H1 (cell line): ENCODE measurements at regions not wholly inside any gene's neighbourhood (a gene's known extent, or its start where the extent isn't known, plus 50 kb on each side); places are given as distances from the start of the nearest gene placed in this dataset.

Experiments used
- CTCF ChIA-PET: fragments of 300-600 bp; sonication (Branson Sonifier 250); formaldehyde crosslinking; loops from one replicate; lab custom pipeline; 2021; ENCODE audit not compliant: partially characterized antibody; lab: Charles Lee
- POLR2A ChIA-PET: fragments of 300-600 bp; sonication (Branson Sonifier 250); formaldehyde crosslinking; loops from one replicate; lab custom pipeline; 2021; ENCODE audit warnings: inconsistent platforms; ENCODE audit not compliant: partially characterized antibody; lab: Charles Lee
- DNase-seq, 2 experiments: peaks; one replicate each; pipeline versions ENCODE4 v3.0.0 to v3.0.0-alpha.2; 2010 to 2022; ENCODE audit warnings: low spot score in 2 of 2, low read depth in 1 of 2, mixed read lengths in 1 of 2
- FAIRE-seq: peaks from 2 replicates; lab custom pipeline; 2011; peaks lifted over from hg19 to GRCh38; lab: Jason Lieb, UNC
- H2AFZ ChIP-seq: 2 replicates; pipeline ENCODE4 v1.8.1; 2012; ENCODE audit warnings: low read length, inconsistent platforms
- H2AK5ac ChIP-seq: 2 replicates; pipeline ENCODE4 v1.6.1; 2013; ENCODE audit warnings: low read depth, low read length
- H2BK120ac ChIP-seq: replicated peaks from 2 replicates; pipeline ENCODE3; 2013; ENCODE audit warnings: low read depth, low read length, inconsistent platforms
- H2BK12ac ChIP-seq: 2 replicates; pipeline ENCODE4 v1.6.1; 2013; ENCODE audit warnings: low read depth, low read length
- H2BK15ac ChIP-seq: 2 replicates; pipeline ENCODE4 v1.6.1; 2013; ENCODE audit warnings: low read length
- H2BK20ac ChIP-seq: 2 replicates; pipeline ENCODE4 v1.6.1; 2013; ENCODE audit warnings: low read length
- H2BK5ac ChIP-seq: 2 replicates; pipeline ENCODE4 v1.6.1; 2013; ENCODE audit warnings: low read depth, low read length
- H3K14ac ChIP-seq: 2 replicates; pipeline ENCODE4 v1.6.1; 2013; ENCODE audit warnings: inconsistent platforms; ENCODE audit not compliant: insufficient read length
- H3K18ac ChIP-seq: 2 replicates; pipeline ENCODE4 v1.6.1; 2013; ENCODE audit warnings: low read length; ENCODE audit errors: extremely low read depth
- H3K23ac ChIP-seq: 2 replicates; pipeline ENCODE4 v1.6.1; 2013; ENCODE audit warnings: inconsistent platforms; ENCODE audit not compliant: insufficient read length
- H3K23me2 ChIP-seq: 2 replicates; pipeline ENCODE4 v1.6.1; 2013; ENCODE audit warnings: low read depth, low read length
- H3K27ac ChIP-seq: 2 replicates; pipeline ENCODE4 v1.6.1; 2011; ENCODE audit warnings: low read depth, low read length, inconsistent platforms
- H3K27me3 ChIP-seq, 4 experiments: replicated peaks in 1 of 4; 1 replicate in 1 of 4; 2 replicates in 3 of 4; pipeline versions ENCODE4 v1.6.1 to v1.8.1; 2011 to 2013; ENCODE audit warnings: low read length in 3 of 4, mild to moderate bottlenecking in 3 of 4, inconsistent platforms in 2 of 4, mixed read lengths in 2 of 4, moderate library complexity in 1 of 4; ENCODE audit not compliant: control insufficient read depth in 3 of 4, insufficient read depth in 3 of 4; ENCODE audit errors: extremely low read depth in 1 of 4
- H3K36me3 ChIP-seq, 4 experiments: 2 replicates each; pipeline versions ENCODE4 v1.6.1 to v1.8.1; 2011 to 2013; ENCODE audit warnings: mild to moderate bottlenecking in 4 of 4, low read length in 3 of 4, moderate library complexity in 2 of 4, control low read depth in 1 of 4, inconsistent platforms in 1 of 4; ENCODE audit not compliant: insufficient read depth in 4 of 4, control insufficient read depth in 2 of 4
- H3K4ac ChIP-seq: replicated peaks from 2 replicates; pipeline ENCODE3; 2013; ENCODE audit warnings: low read length, low read depth, mixed read lengths, inconsistent platforms; ENCODE audit not compliant: insufficient read length
- H3K4me1 ChIP-seq, 4 experiments: replicated peaks in 1 of 4; 1 replicate in 1 of 4; 2 replicates in 3 of 4; pipeline versions ENCODE4 v1.6.1 to v1.8.1; 2011 to 2013; ENCODE audit warnings: low read length in 3 of 4, inconsistent platforms in 2 of 4, mixed read lengths in 1 of 4; ENCODE audit not compliant: insufficient read depth in 4 of 4, control insufficient read depth in 3 of 4
- H3K4me2 ChIP-seq, 2 experiments: 2 replicates each; pipeline versions ENCODE4 v1.6.1 to v1.8.1; 2011 to 2013; ENCODE audit warnings: low read depth in 2 of 2, low read length in 2 of 2, control low read depth in 1 of 2, inconsistent platforms in 1 of 2, mild to moderate bottlenecking in 1 of 2; ENCODE audit not compliant: insufficient read depth in 1 of 2
- H3K4me3 ChIP-seq, 4 experiments: fragments of 200-600, 300-600 bp in 1 of 4; sonication (generic), shearing (Covaris generic), sonication (Bioruptor Twin) in 1 of 4; 2 replicates each; pipeline versions ENCODE4 v1.5.1 to v1.8.1; 2011 to 2016; ENCODE audit warnings: low read length in 4 of 4, low read depth in 3 of 4, control low read depth in 2 of 4, inconsistent platforms in 2 of 4, mild to moderate bottlenecking in 2 of 4, mixed read lengths in 1 of 4, moderate library complexity in 1 of 4; ENCODE audit not compliant: insufficient read depth in 2 of 4; ENCODE audit errors: extremely low read depth in 1 of 4
- H3K56ac ChIP-seq: replicated peaks from 2 replicates; pipeline ENCODE3; 2013; ENCODE audit warnings: low read depth, mild to moderate bottlenecking, mixed read lengths, low read length, inconsistent platforms; ENCODE audit not compliant: insufficient read length
- H3K79me1 ChIP-seq: 2 replicates; pipeline ENCODE4 v1.6.1; 2013; ENCODE audit warnings: low read depth, low read length, control low read depth
- H3K79me2 ChIP-seq, 2 experiments: 2 replicates each; pipeline versions ENCODE4 v1.6.1 to v1.8.1; 2012 to 2013; ENCODE audit warnings: low read length in 2 of 2, mild to moderate bottlenecking in 2 of 2, inconsistent platforms in 1 of 2; ENCODE audit not compliant: insufficient read depth in 2 of 2, control insufficient read depth in 1 of 2
- H3K9ac ChIP-seq, 4 experiments: replicated peaks in 1 of 4; 1 replicate in 1 of 4; 2 replicates in 3 of 4; pipeline versions ENCODE4 v1.6.1 to v1.8.1; 2011 to 2013; ENCODE audit warnings: low read depth in 3 of 4, low read length in 3 of 4, control low read depth in 2 of 4, mild to moderate bottlenecking in 2 of 4, moderate library complexity in 2 of 4, inconsistent platforms in 1 of 4; ENCODE audit errors: extremely low read depth in 1 of 4
- H3K9me3 ChIP-seq, 2 experiments: 2 replicates each; pipeline versions ENCODE4 v1.6.1 to v1.8.1; 2012 to 2013; ENCODE audit warnings: mild to moderate bottlenecking in 2 of 2, moderate library complexity in 2 of 2, control low read depth in 1 of 2, inconsistent platforms in 1 of 2, low read depth in 1 of 2, low read length in 1 of 2, mixed read lengths in 1 of 2; ENCODE audit not compliant: insufficient read depth in 2 of 2
- H4K20me1 ChIP-seq, 2 experiments: replicated peaks in 1 of 2; 2 replicates each; pipeline versions ENCODE3 to v1.8.1; 2011 to 2013; ENCODE audit warnings: inconsistent platforms in 2 of 2, low read length in 2 of 2, mild to moderate bottlenecking in 1 of 2; ENCODE audit not compliant: insufficient read depth in 2 of 2, control insufficient read depth in 1 of 2
- H4K5ac ChIP-seq: 2 replicates; pipeline ENCODE4 v1.6.1; 2013; ENCODE audit warnings: low read length, low read depth, mixed read lengths, inconsistent platforms; ENCODE audit not compliant: insufficient read length
- H4K8ac ChIP-seq: 2 replicates; pipeline ENCODE4 v1.8.0; 2013; ENCODE audit warnings: mild to moderate bottlenecking, moderate library complexity, low read length, inconsistent platforms; ENCODE audit not compliant: insufficient read depth; ENCODE audit errors: extremely low read depth
- H4K91ac ChIP-seq: replicated peaks from 2 replicates; pipeline ENCODE3; 2013; ENCODE audit warnings: low read length, mixed read lengths, inconsistent platforms; ENCODE audit not compliant: insufficient read length
- ATF3 ChIP-seq: IDR thresholded peaks from 2 replicates; pipeline ENCODE4 v1.6.1; 2011; ENCODE audit warnings: low read depth, mild to moderate bottlenecking, low read length; ENCODE audit not compliant: insufficient read depth
- BRCA1 ChIP-seq: IDR thresholded peaks from 2 replicates; pipeline ENCODE4 v1.6.1; 2012; ENCODE audit warnings: low read depth, low read length, improper control_type of control experiment
- HDAC2 ChIP-seq, 2 experiments: fragments of 300-600 bp in 1 of 2; sonication (generic) in 1 of 2; IDR thresholded peaks; 2 replicates each; pipeline ENCODE4 v1.6.1; 2011 to 2012; ENCODE audit warnings: low read depth in 2 of 2, low read length in 2 of 2, mild to moderate bottlenecking in 2 of 2, moderate library complexity in 2 of 2, borderline replicate concordance in 1 of 2, inconsistent platforms in 1 of 2
- RBBP5 ChIP-seq: IDR thresholded peaks from 2 replicates; pipeline ENCODE4 v1.7.1; 2012; ENCODE audit warnings: low read depth, mild to moderate bottlenecking, inconsistent platforms, low read length, moderate library complexity, borderline replicate concordance
- RFX5 ChIP-seq: IDR thresholded peaks from 2 replicates; pipeline ENCODE4 v1.6.1; 2011; ENCODE audit warnings: low read depth, low read length, improper control_type of control experiment, borderline replicate concordance
- RNF2 ChIP-seq: fragments of 200-900, 300-1000 bp; sonication (generic); IDR thresholded peaks from 2 replicates; pipeline ENCODE4 v1.7.1; 2016; ENCODE audit warnings: borderline replicate concordance, low read depth, mild to moderate bottlenecking, antibody characterized with exemption, low read length; ENCODE audit not compliant: poor library complexity, severe bottlenecking; ENCODE audit errors: missing control alignments
- SIN3A ChIP-seq, 2 experiments: IDR thresholded peaks in 1 of 2; conservative IDR thresholded peaks in 1 of 2; 2 replicates each; pipeline ENCODE4 v1.6.1; 2011 to 2012; ENCODE audit warnings: low read length in 2 of 2, improper control_type of control experiment in 1 of 2, low read depth in 1 of 2, mild to moderate bottlenecking in 1 of 2
- SP4 ChIP-seq: IDR thresholded peaks from 2 replicates; pipeline ENCODE4 v1.6.1; 2012; ENCODE audit warnings: low read length, inconsistent platforms
- SUZ12 ChIP-seq: fragments of 200-600 bp; sonication (generic); IDR thresholded peaks from 2 replicates; pipeline ENCODE4 v1.6.1; 2012; ENCODE audit warnings: mild to moderate bottlenecking, inconsistent platforms, low read length, moderate library complexity, mixed read lengths
- TAF1 ChIP-seq: IDR thresholded peaks from 2 replicates; pipeline ENCODE4 v1.6.1; 2011; ENCODE audit warnings: mild to moderate bottlenecking, low read depth, low read length

DNA sequence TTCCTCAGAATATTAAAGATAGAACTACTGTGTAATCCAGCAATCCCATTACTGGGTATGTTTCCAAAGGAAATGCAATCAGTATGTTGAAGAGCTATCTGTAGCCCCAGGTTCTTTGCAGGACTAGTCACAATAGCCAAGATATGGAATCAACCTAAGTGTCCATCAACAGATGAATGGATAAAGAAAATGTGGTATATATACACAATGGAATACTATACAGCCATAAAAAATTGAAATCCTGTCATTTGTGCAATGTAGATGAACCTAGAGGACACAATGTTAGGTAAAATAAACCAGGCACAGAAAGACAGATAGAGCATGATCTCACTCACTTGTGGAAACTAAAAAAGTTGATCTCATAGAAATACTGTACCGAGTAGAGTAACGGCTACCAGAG, 306.0 kb upstream of the MARCKS start (continued):
- TF ChIP-seq HDAC2 (IDR thresholded peaks at IDR 0.05; ENCODE audit: borderline replicate concordance in 1 of 2, low read depth in 2 of 2, low read length in 2 of 2) = no peak

GRCh38 chr6:113556775-113557174, 300.4 kb upstream of the MARCKS start:
- H3K27ac ChIP-seq = no peak overlapping the region
- H3K9ac ChIP-seq = no peak overlapping the region
- H3K4ac ChIP-seq = no peak overlapping the region
- no peak overlapping the region for H2BK15ac ChIP-seq
- H3K14ac ChIP-seq = no peak overlapping the region
- H3K36me3 ChIP-seq = no peaks in the 10 kb centered on the region
- no peak overlapping the region for H2AFZ ChIP-seq
- no peak overlapping the region for H3K4me2 ChIP-seq
- TF ChIP-seq RBBP5 (no peak), ATF3 (no peak), SIN3A (conservative IDR thresholded peaks at IDR 0.05 in 1 of 2, IDR thresholded peaks at IDR 0.05 in 1 of 2; ENCODE audit: low read depth in 1 of 2, low read length in 2 of 2) (no peak), RNF2 (no peak), SP4 (no peak), TAF1 (no peak), RFX5 (no peak), SUZ12 (no peak), BRCA1 (no peak)
- H3K4me1 ChIP-seq = no peaks in the 10 kb centered on the region
- no peak for FAIRE-seq
- H2BK120ac ChIP-seq = no peak overlapping the region
- no peak overlapping the region for H4K91ac ChIP-seq
- H3K27me3 ChIP-seq = no peaks in the 10 kb centered on the region
- no peaks in the 10 kb centered on the region for H3K9me3 ChIP-seq
- no peak overlapping the region for H3K56ac ChIP-seq
- no peak overlapping the region for H2AK5ac ChIP-seq
- CTCF ChIA-PET = no interaction called here
- H4K8ac ChIP-seq = no peak overlapping the region
- no peak overlapping the region for H2BK20ac ChIP-seq
- no peak overlapping the region for H3K18ac ChIP-seq
- POLR2A ChIA-PET = no interaction called here
- H3K4me3 ChIP-seq = no peak overlapping the region
- H4K20me1 ChIP-seq = no peaks in the 10 kb centered on the region
- no peak for DNase-seq
- no peak overlapping the region for H2BK5ac ChIP-seq
- no peak overlapping the region for H2BK12ac ChIP-seq
- H3K23me2 ChIP-seq = no peaks in the 10 kb centered on the region
- H3K79me2 ChIP-seq = no peaks in the 10 kb centered on the region
- H4K5ac ChIP-seq = no peak overlapping the region
- no peak overlapping the region for H3K23ac ChIP-seq
- H3K79me1 ChIP-seq = no peaks in the 10 kb centered on the region
